ENCODE measurements at regions not wholly inside any gene's neighbourhood (a gene's known extent, or its start where the extent isn't known, plus 50 kb on each side); places are given as distances from the start of the nearest gene placed in this dataset.

- Histone ChIP-seq H2AK9ac (replicated peaks; ENCODE audit: low read depth, low read length, poor library complexity) (no peak overlapping the region), H3K4ac (ENCODE audit: low read depth, low read length) (no peak overlapping the region), H3K56ac (ENCODE audit: extremely low read depth, insufficient read depth, low read length) (no peak overlapping the region), H2BK20ac (ENCODE audit: low read depth, low read length) (no peak overlapping the region), H3K14ac (replicated peaks; ENCODE audit: low read depth, low read length) (no peak overlapping the region), H3K27me3 (ENCODE audit: control insufficient read depth, insufficient read depth, low read length) (peaks cover 24% of the 10 kb centered on the region), H3K9me3 (ENCODE audit: control insufficient read depth, insufficient read depth, low read length) (no peaks in the 10 kb centered on the region), H2BK120ac (ENCODE audit: low read depth, low read length) (no peak overlapping the region), H2AK5ac (ENCODE audit: low read depth, low read length) (no peak overlapping the region), H3K36me3 (ENCODE audit: control insufficient read depth, insufficient read depth, low read length) (no peaks in the 10 kb centered on the region), H3K4me1 (ENCODE audit: control insufficient read depth, insufficient read depth, low read length) (no peaks in the 10 kb centered on the region), H2AFZ (replicated peaks; ENCODE audit: low read length, poor library complexity) (no peak overlapping the region), H3K79me1 (ENCODE audit: low read depth in 1 of 2, low read length in 2 of 2) (no peaks in the 10 kb centered on the region), H3K27ac (ENCODE audit: insufficient read depth, low read length) (no peak overlapping the region), H3K18ac (ENCODE audit: low read depth, low read length) (no peak overlapping the region), H3K9ac (ENCODE audit: low read depth, low read length) (no peak overlapping the region), H3K4me3 (ENCODE audit: insufficient read depth, low read depth, low read length) (no peak overlapping the region), H4K5ac (ENCODE audit: low read depth, low read length) (no peak overlapping the region), H2BK15ac (ENCODE audit: low read depth, low read length) (no peak overlapping the region), H4K91ac (ENCODE audit: insufficient read depth, low read depth, low read length) (no peak overlapping the region), H3K4me2 (ENCODE audit: low read depth, low read length) (no peak overlapping the region), H4K8ac (ENCODE audit: low read depth in 2 of 2, low read length in 2 of 2) (no peak overlapping the region), H3K9me1 (ENCODE audit: insufficient read depth, low read length) (no peaks in the 10 kb centered on the region), H3K23ac (ENCODE audit: low read depth, low read length) (no peak overlapping the region), H4K20me1 (ENCODE audit: insufficient read depth, low read length) (no peaks in the 10 kb centered on the region), H2BK5ac (ENCODE audit: low read depth, low read length, poor library complexity, severe bottlenecking) (no peak overlapping the region)
- no TSS peak for BruUV-seq (replicated peaks)
- DNase-seq (no peak), ATAC-seq (ENCODE audit: low read depth) (no peak)
- intact Hi-C loops (cut with micrococcal nuclease) (loop anchor here (10.0 kb wide), 1 partner anchor 697 kb away; no protein-coding TSS in a partner anchor), in situ Hi-C loops (cut with MboI; ENCODE audit: low sequenced_read_pairs) (loop anchor here (25.0 kb wide), 1 partner anchor 694 kb away; no protein-coding TSS in a partner anchor), dilution Hi-C loops (cut with HindIII; ENCODE audit: low sequenced_read_pairs, unreplicated experiment) (no loop called here)
- CTCF ChIA-PET = no interaction called here
- POLR2A ChIA-PET (ENCODE audit: unreplicated experiment) = no interaction called here
- TF ChIP-seq, protein P1, sequence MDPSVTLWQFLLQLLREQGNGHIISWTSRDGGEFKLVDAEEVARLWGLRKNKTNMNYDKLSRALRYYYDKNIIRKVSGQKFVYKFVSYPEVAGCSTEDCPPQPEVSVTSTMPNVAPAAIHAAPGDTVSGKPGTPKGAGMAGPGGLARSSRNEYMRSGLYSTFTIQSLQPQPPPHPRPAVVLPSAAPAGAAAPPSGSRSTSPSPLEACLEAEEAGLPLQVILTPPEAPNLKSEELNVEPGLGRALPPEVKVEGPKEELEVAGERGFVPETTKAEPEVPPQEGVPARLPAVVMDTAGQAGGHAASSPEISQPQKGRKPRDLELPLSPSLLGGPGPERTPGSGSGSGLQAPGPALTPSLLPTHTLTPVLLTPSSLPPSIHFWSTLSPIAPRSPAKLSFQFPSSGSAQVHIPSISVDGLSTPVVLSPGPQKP (IDR thresholded peaks at IDR 0.05; ENCODE audit: borderline replicate concordance, low read depth, low read length) = no peak
- TF ChIP-seq RFX5 (IDR thresholded peaks at IDR 0.05; ENCODE audit: low read depth, low read length) (no peak), NFE2L2 (IDR thresholded peaks at IDR 0.05; ENCODE audit: low read depth, low read length) (no peak), POLR2A (IDR thresholded peaks at IDR 0.05; ENCODE audit: low read depth, low read length) (no peak), CHD1 (IDR thresholded peaks at IDR 0.05; ENCODE audit: low read depth, low read length) (no peak), MAFK (IDR thresholded peaks at IDR 0.05; ENCODE audit: low read depth, low read length) (no peak), RAD21 (IDR thresholded peaks at IDR 0.05; ENCODE audit: low read length) (no peak), CEBPB (IDR thresholded peaks at IDR 0.05; ENCODE audit: low read depth, low read length) (no peak), SMC3 (IDR thresholded peaks at IDR 0.05; ENCODE audit: low read depth, low read length) (no peak), BHLHE40 (IDR thresholded peaks at IDR 0.05; ENCODE audit: low read depth, low read length) (no peak), RCOR1 (IDR thresholded peaks at IDR 0.05; ENCODE audit: insufficient replicate concordance, low read length) (no peak), FOS (IDR thresholded peaks at IDR 0.05; ENCODE audit: low read depth, low read length) (no peak), MXI1 (IDR thresholded peaks at IDR 0.05; ENCODE audit: borderline replicate concordance, low read depth, low read length) (no peak), MAZ (IDR thresholded peaks at IDR 0.05; ENCODE audit: borderline replicate concordance, low read depth, low read length) (no peak)
- TF ChIP-seq, protein P2, sequence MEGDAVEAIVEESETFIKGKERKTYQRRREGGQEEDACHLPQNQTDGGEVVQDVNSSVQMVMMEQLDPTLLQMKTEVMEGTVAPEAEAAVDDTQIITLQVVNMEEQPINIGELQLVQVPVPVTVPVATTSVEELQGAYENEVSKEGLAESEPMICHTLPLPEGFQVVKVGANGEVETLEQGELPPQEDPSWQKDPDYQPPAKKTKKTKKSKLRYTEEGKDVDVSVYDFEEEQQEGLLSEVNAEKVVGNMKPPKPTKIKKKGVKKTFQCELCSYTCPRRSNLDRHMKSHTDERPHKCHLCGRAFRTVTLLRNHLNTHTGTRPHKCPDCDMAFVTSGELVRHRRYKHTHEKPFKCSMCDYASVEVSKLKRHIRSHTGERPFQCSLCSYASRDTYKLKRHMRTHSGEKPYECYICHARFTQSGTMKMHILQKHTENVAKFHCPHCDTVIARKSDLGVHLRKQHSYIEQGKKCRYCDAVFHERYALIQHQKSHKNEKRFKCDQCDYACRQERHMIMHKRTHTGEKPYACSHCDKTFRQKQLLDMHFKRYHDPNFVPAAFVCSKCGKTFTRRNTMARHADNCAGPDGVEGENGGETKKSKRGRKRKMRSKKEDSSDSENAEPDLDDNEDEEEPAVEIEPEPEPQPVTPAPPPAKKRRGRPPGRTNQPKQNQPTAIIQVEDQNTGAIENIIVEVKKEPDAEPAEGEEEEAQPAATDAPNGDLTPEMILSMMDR (conservative IDR thresholded peaks at IDR 0.05; ENCODE audit: low read depth, low read length) = no peak
- TF ChIP-seq, protein P3, sequence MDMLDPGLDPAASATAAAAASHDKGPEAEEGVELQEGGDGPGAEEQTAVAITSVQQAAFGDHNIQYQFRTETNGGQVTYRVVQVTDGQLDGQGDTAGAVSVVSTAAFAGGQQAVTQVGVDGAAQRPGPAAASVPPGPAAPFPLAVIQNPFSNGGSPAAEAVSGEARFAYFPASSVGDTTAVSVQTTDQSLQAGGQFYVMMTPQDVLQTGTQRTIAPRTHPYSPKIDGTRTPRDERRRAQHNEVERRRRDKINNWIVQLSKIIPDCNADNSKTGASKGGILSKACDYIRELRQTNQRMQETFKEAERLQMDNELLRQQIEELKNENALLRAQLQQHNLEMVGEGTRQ (IDR thresholded peaks at IDR 0.05; ENCODE audit: low read depth, low read length) = no peak
- WGBS, 2 experiments (ENCODE audit: extremely low coverage in 2 of 2, insufficient read length in 1 of 2) = 0% methylated on average over 1 of the region's 2 CpGs; no CpG with 5 or more reads in 1 of the 2 experiments
Observed at GRCh38 chr5:77568082-77568481, 70.4 kb downstream of the OTP start.

All from IMR-90 (cell line).